Spleen (tissue), 11 donors: ENCODE measurements at regions not wholly inside any gene's neighbourhood (a gene's known extent, or its start where the extent isn't known, plus 50 kb on each side); places are given as distances from the start of the nearest gene placed in this dataset.

Source experiments
- DNase-seq: peaks from one replicate; pipeline ENCODE4 v3.0.0-alpha.2; 2020
- H3K27ac ChIP-seq, 8 donors: fragments of 200-600 bp; sonication (generic) in 7 of 8; 1 replicate in 4 of 8; 2 replicates in 4 of 8; pipeline versions ENCODE4 v1.5.0 to v1.8.0; 2016 to 2021; ENCODE audit warnings: inconsistent platforms in 4 of 8, mild to moderate bottlenecking in 4 of 8, moderate library complexity in 1 of 8
- H3K27me3 ChIP-seq, 7 donors: fragments of 200-600 bp; sonication (generic) in 6 of 7; replicated peaks in 1 of 7; 1 replicate in 4 of 7; 2 replicates in 3 of 7; pipeline versions ENCODE4 v1.5.0 to v1.8.0; 2016 to 2021; ENCODE audit warnings: inconsistent platforms in 3 of 7, mild to moderate bottlenecking in 1 of 7
- H3K36me3 ChIP-seq, 6 donors: fragments of 200-600 bp; sonication (generic) in 5 of 6; 1 replicate in 4 of 6; 2 replicates in 2 of 6; pipeline versions ENCODE4 v1.5.0 to v1.8.0; 2016 to 2021; ENCODE audit warnings: inconsistent platforms in 2 of 6
- H3K4me1 ChIP-seq, 6 donors: fragments of 200-600 bp; sonication (generic) in 5 of 6; 1 replicate in 3 of 6; 2 replicates in 3 of 6; pipeline versions ENCODE4 v1.5.0 to v1.8.0; 2016 to 2021; ENCODE audit warnings: inconsistent platforms in 3 of 6
- H3K4me3 ChIP-seq, 8 donors: fragments of 200-600 bp; sonication (generic) in 7 of 8; 1 replicate in 4 of 8; 2 replicates in 4 of 8; pipeline versions ENCODE4 v1.5.0 to v1.8.0; 2016 to 2021; ENCODE audit warnings: inconsistent platforms in 4 of 8, mild to moderate bottlenecking in 4 of 8, moderate library complexity in 2 of 8
- H3K9me3 ChIP-seq, 8 donors: fragments of 200-600 bp; sonication (generic) in 7 of 8; 1 replicate in 4 of 8; 2 replicates in 4 of 8; pipeline versions ENCODE4 v1.5.0 to v1.8.0; 2016 to 2021; ENCODE audit warnings: inconsistent platforms in 4 of 8
- CTCF ChIP-seq, 11 experiments: fragments of 200-600 bp in 7 of 11; fragments of 450-650 bp in 4 of 11; sonication (generic) in 4 of 11; IDR thresholded peaks in 8 of 11; conservative IDR thresholded peaks in 3 of 11; 1 replicate in 7 of 11; 2 replicates in 4 of 11; pipeline versions ENCODE4 v1.4.0 to v1.8.0; 2016 to 2021; ENCODE audit warnings: antibody characterized with exemption in 11 of 11, inconsistent platforms in 4 of 11, mild to moderate bottlenecking in 1 of 11
- POLR2A ChIP-seq, 3 donors: fragments of 450-650 bp; IDR thresholded peaks; one replicate each; pipeline ENCODE4 v1.5.1; 2017; ENCODE audit warnings: antibody characterized with exemption in 3 of 3, mild to moderate bottlenecking in 1 of 3
- POLR2AphosphoS5 ChIP-seq, 3 donors: sonication (generic); formaldehyde crosslinking; IDR thresholded peaks; one replicate each; pipeline ENCODE4 v1.5.1; 2017; ENCODE audit warnings: antibody characterized with exemption in 3 of 3
- WGBS, 5 donors: extraction: QIAGEN DNeasy Blood & Tissue Kit in 3 of 5; methylation state at CpG; one replicate each; pipeline versions ENCODE4 v1.1.5 to v1.1.7; 2013 to 2018; 5-methylcytosine and 5-hydroxymethylcytosine counted together
- intact Hi-C: fragments of 100-400 bp; cut with DNase I; formaldehyde crosslinking; loops from one replicate; pipeline ENCODE4 v1.15.0; 2023; ENCODE audit warnings: low total_unique reads
- donor health status: healthy with polysubstance abuse.
- donor health status: DM: no; HTN: no; CAD: no; lungs with moderate emphysema.
- donor health status: DM: no; HTN: no; CAD: no.
- donor health status: Bipolar disorder and iron deficiency.
- donor health status: healthy.
- donor health status: DM: no; HTN: no; CAD: no.
- donor health status: DM: yes; HTN: yes; CAD: no.

- Histone ChIP-seq H3K4me3 (no peak overlapping the region), H3K27ac (no peak overlapping the region), H3K27me3 (peaks cover 0 to 4% (median 0%) of the 10 kb centered on the region in 7 donors), H3K36me3 (no peaks in the 10 kb centered on the region), H3K4me1 (no peaks in the 10 kb centered on the region), H3K9me3 (no peaks in the 10 kb centered on the region)
- intact Hi-C loops: no loop called here
- WGBS, 5 donors: 76 to 90% (median 80%) methylated on average over 1 of the region's 1 CpG
- TF ChIP-seq POLR2A (IDR thresholded peaks at IDR 0.05): no peak
- no peak for TF ChIP-seq POLR2AphosphoS5 (IDR thresholded peaks at IDR 0.05)
- TF ChIP-seq CTCF (IDR thresholded peaks at IDR 0.05 in 8 of 11, conservative IDR thresholded peaks at IDR 0.05 in 3 of 11): no peak
- DNase-seq: no peak
Observed at GRCh38 chr3:40602778-40603385, 78.1 kb downstream of the ZNF621 start.

GRCh38 chr3:40605960-40606359 lies 81.2 kb downstream of the ZNF621 start:
- H3K9me3 ChIP-seq: no peaks in the 10 kb centered on the region
- H3K27ac ChIP-seq: no peak overlapping the region
- TF ChIP-seq POLR2AphosphoS5 (IDR thresholded peaks at IDR 0.05) (no peak), POLR2A (IDR thresholded peaks at IDR 0.05) (no peak), CTCF (IDR thresholded peaks at IDR 0.05 in 8 of 11, conservative IDR thresholded peaks at IDR 0.05 in 3 of 11) (no peak)
- intact Hi-C loops: no loop called here
- no peak overlapping the region for H3K4me3 ChIP-seq
- H3K4me1 ChIP-seq: no peaks in the 10 kb centered on the region
- DNase-seq: no peak
- H3K27me3 ChIP-seq: peaks cover 0 to 10% (median 0%) of the 10 kb centered on the region in 7 donors
- 67 to 90% (median 88%) methylated on average over 1 of the region's 1 CpG for WGBS, 5 donors
- no peaks in the 10 kb centered on the region for H3K36me3 ChIP-seq

GRCh38 chr3:40608091-40608490 lies 83.3 kb downstream of the ZNF621 start:
- WGBS, 5 donors: 47 to 66% (median 57%) methylated on average over 2 of the region's 2 CpGs
- Histone ChIP-seq H3K4me3 (no peak overlapping the region), H3K27me3 (peaks cover 0 to 6% (median 0%) of the 10 kb centered on the region in 7 donors), H3K4me1 (no peaks in the 10 kb centered on the region), H3K27ac (no peak overlapping the region), H3K9me3 (no peaks in the 10 kb centered on the region), H3K36me3 (no peaks in the 10 kb centered on the region)
- TF ChIP-seq POLR2AphosphoS5 (IDR thresholded peaks at IDR 0.05): no peak
- TF ChIP-seq POLR2A (IDR thresholded peaks at IDR 0.05): no peak
- no peak for TF ChIP-seq CTCF (IDR thresholded peaks at IDR 0.05 in 8 of 11, conservative IDR thresholded peaks at IDR 0.05 in 3 of 11)
- no peak for DNase-seq
- intact Hi-C loops: no loop called here

GRCh38 chr3:40613306-40613705 lies 88.5 kb downstream of the ZNF621 start:
- no peak for DNase-seq
- Histone ChIP-seq H3K9me3 (no peaks in the 10 kb centered on the region), H3K4me1 (peaks cover 0 to 10% (median 3%) of the 10 kb centered on the region in 6 donors), H3K27me3 (peaks cover 0 to 39% (median 11%) of the 10 kb centered on the region in 7 donors), H3K4me3 (no peak overlapping the region), H3K27ac (no peak overlapping the region), H3K36me3 (no peaks in the 10 kb centered on the region)
- 85 to 96% (median 87%) methylated on average over 5 of the region's 5 CpGs for WGBS, 5 donors
- intact Hi-C loops: no loop called here
- TF ChIP-seq POLR2AphosphoS5 (IDR thresholded peaks at IDR 0.05): no peak
- TF ChIP-seq POLR2A (IDR thresholded peaks at IDR 0.05): no peak
- TF ChIP-seq CTCF (IDR thresholded peaks at IDR 0.05 in 8 of 11, conservative IDR thresholded peaks at IDR 0.05 in 3 of 11): no peak
